ENCODE measurements at regions not wholly inside any gene's neighbourhood (a gene's known extent, or its start where the extent isn't known, plus 50 kb on each side); places are given as distances from the start of the nearest gene placed in this dataset.

- intact Hi-C loops (cut with DNase I; ENCODE audit: low total_unique reads), result no loop called here
- no peaks in the 10 kb centered on the region for H3K4me1 ChIP-seq
Measured at GRCh38 chr16:6047325-6047724, 949.7 kb upstream of the EEF2KMT start.

GRCh38 chr16:6038941-6039645 lies 941.5 kb upstream of the EEF2KMT start:
- no peak overlapping the region for H3K4me3 ChIP-seq
- TF ChIP-seq CTCF (IDR thresholded peaks at IDR 0.05) (no peak), POLR2A (IDR thresholded peaks at IDR 0.05) (no peak)
- no peaks in the 10 kb centered on the region for H3K27me3 ChIP-seq
- intact Hi-C loops (cut with DNase I; ENCODE audit: low total_unique reads), result no loop called here
- no peak for DNase-seq
- H3K36me3 ChIP-seq, result no peaks in the 10 kb centered on the region
- H3K4me1 ChIP-seq, result no peaks in the 10 kb centered on the region
- H3K27ac ChIP-seq, result no peak overlapping the region
- no peaks in the 10 kb centered on the region for H3K9me3 ChIP-seq

More at GRCh38 chr16:6047325-6047724, 949.7 kb upstream of the EEF2KMT start:
- no peaks in the 10 kb centered on the region for H3K9me3 ChIP-seq
- H3K27ac ChIP-seq, result no peak overlapping the region
- no peak for DNase-seq
- TF ChIP-seq POLR2A (IDR thresholded peaks at IDR 0.05), result no peak
- TF ChIP-seq CTCF (IDR thresholded peaks at IDR 0.05), result no peak
- H3K4me3 ChIP-seq, result no peak overlapping the region
- H3K27me3 ChIP-seq, result no peaks in the 10 kb centered on the region
- H3K36me3 ChIP-seq, result no peaks in the 10 kb centered on the region

GRCh38 chr16:6035161-6035560 lies 937.6 kb upstream of the EEF2KMT start:
- no peaks in the 10 kb centered on the region for H3K27me3 ChIP-seq
- no peak for DNase-seq
- no peaks in the 10 kb centered on the region for H3K9me3 ChIP-seq
- H3K27ac ChIP-seq, result no peak overlapping the region
- intact Hi-C loops (cut with DNase I; ENCODE audit: low total_unique reads), result no loop called here
- H3K4me1 ChIP-seq, result no peaks in the 10 kb centered on the region
- H3K36me3 ChIP-seq, result no peaks in the 10 kb centered on the region
- H3K4me3 ChIP-seq, result no peak overlapping the region
- no peak for TF ChIP-seq POLR2A (IDR thresholded peaks at IDR 0.05)
- no peak for TF ChIP-seq CTCF (IDR thresholded peaks at IDR 0.05)

- intact Hi-C loops (cut with DNase I; ENCODE audit: low total_unique reads), result no loop called here
- Histone ChIP-seq H3K27me3 (no peaks in the 10 kb centered on the region), H3K4me1 (no peaks in the 10 kb centered on the region), H3K9me3 (no peaks in the 10 kb centered on the region), H3K36me3 (no peaks in the 10 kb centered on the region), H3K27ac (no peak overlapping the region), H3K4me3 (no peak overlapping the region)
- no peak for DNase-seq
- TF ChIP-seq CTCF (IDR thresholded peaks at IDR 0.05), result no peak
- TF ChIP-seq POLR2A (IDR thresholded peaks at IDR 0.05), result no peak
Measured at GRCh38 chr16:6034511-6034910, 936.9 kb upstream of the EEF2KMT start.

GRCh38 chr16:6032438-6032837 lies 934.8 kb upstream of the EEF2KMT start:
- no peak for DNase-seq
- intact Hi-C loops (cut with DNase I; ENCODE audit: low total_unique reads), result no loop called here
- no peaks in the 10 kb centered on the region for H3K4me1 ChIP-seq
- no peak overlapping the region for H3K4me3 ChIP-seq
- no peaks in the 10 kb centered on the region for H3K9me3 ChIP-seq
- H3K36me3 ChIP-seq, result no peaks in the 10 kb centered on the region
- TF ChIP-seq CTCF (IDR thresholded peaks at IDR 0.05) (no peak), POLR2A (IDR thresholded peaks at IDR 0.05) (no peak)
- H3K27me3 ChIP-seq, result no peaks in the 10 kb centered on the region
- H3K27ac ChIP-seq, result no peak overlapping the region

All from uterus (tissue), 3 donors.